Stimulated activated naive CD8-positive, alpha-beta T cell treated with anti-CD3 and anti-CD28 coated beads, Interleukin-15, Interleukin-2, amounts not matched to agents 100 ng/mL and 50 ng/mL, for 24 hours (primary cell): ENCODE measurements at regions not wholly inside any gene's neighbourhood (a gene's known extent, or its start where the extent isn't known, plus 50 kb on each side); places are given as distances from the start of the nearest gene placed in this dataset.
"Not testable (repeated sequence)": the region's sequence is repeated elsewhere in the genome, so short reads cannot be mapped to it uniquely, and the experiment has no call there.

Experiments used
- H3K27ac Mint-ChIP-seq: one replicate; pipeline ENCODE4 v1.8.0; 2021; ENCODE audit warnings: mild to moderate bottlenecking, mixed read lengths
- H3K27me3 Mint-ChIP-seq: one replicate; pipeline ENCODE4 v1.8.0; 2021; ENCODE audit warnings: mixed read lengths
- H3K36me3 Mint-ChIP-seq: one replicate; pipeline ENCODE4 v1.8.0; 2021; ENCODE audit warnings: low read depth, mixed read lengths
- H3K4me1 Mint-ChIP-seq: one replicate; pipeline ENCODE4 v1.8.0; 2021; ENCODE audit warnings: low read depth, mixed read lengths
- H3K4me3 Mint-ChIP-seq: one replicate; pipeline ENCODE4 v1.8.0; 2021; ENCODE audit warnings: mild to moderate bottlenecking, mixed read lengths
- H3K9me3 Mint-ChIP-seq: one replicate; pipeline ENCODE4 v1.8.0; 2021; ENCODE audit warnings: mixed read lengths

DNA sequence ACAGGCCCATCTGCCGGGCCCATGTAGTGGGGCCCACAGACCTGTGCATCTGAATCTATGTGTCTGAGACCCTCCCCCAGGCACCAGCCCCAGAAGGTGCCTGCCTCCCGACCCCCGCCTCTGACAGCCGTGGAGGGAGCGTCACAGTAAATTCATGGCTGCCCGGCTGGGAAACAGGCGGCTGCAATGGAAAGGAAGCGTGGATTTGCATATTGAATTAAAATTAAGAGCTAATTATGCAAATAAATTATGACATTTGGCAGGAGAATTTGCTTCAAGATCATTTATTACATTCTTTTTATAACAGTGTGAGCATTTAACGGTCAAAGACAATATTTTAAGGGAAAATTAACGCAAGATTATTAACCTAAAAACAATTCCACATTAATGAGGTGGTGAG, 92.3 kb downstream of the HIF1AN start:
- Mint-ChIP-seq H3K4me1 (no peaks in the 10 kb centered on the region), H3K27me3 (peaks cover 30% of the 10 kb centered on the region), H3K36me3 (no peaks in the 10 kb centered on the region), H3K9me3 (no peaks in the 10 kb centered on the region), H3K4me3 (no peak overlapping the region), H3K27ac (no peak overlapping the region)

DNA sequence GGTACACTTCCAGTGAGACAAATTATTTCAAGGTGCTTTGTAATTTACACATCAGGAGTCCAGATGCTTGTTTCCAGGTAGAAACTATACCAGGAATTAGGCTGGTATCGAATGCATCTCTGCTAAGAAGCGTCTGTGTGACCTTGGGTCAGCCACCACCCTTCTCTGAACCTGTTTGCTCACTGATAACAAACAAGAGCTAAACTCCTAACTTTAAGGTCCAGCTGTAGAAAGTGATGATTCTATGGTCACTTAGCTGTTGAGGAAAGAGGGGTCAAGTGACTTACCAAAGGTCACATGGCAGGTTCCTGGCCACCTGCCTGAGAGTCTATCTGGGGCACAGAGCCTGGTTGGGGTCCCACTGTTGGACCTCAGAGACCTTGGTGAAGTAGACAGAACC, 95.4 kb downstream of the HIF1AN start:
- Mint-ChIP-seq H3K27me3 (peaks cover 18% of the 10 kb centered on the region), H3K4me3 (no peak overlapping the region), H3K9me3 (no peaks in the 10 kb centered on the region), H3K27ac (no peak overlapping the region), H3K4me1 (no peaks in the 10 kb centered on the region), H3K36me3 (no peaks in the 10 kb centered on the region)

DNA sequence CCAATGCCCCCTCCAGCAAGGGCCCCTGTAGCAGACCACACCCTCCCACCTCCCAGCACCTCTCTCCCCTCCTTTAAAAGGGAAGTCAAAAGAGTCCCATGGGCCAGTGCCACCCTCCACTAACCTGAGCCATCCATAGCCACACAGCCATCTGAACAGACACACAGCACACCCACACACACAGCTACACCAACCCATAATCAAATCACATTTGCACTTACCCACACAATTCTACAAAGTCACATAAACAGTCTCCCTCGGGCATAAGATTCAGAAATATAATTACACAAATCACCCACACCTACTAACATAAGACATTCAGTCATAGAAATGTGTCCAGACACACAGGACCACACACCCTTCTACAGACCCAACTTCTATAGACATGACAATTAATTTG, 96.3 kb downstream of the HIF1AN start:
- H3K4me3 Mint-ChIP-seq = no peak overlapping the region
- no peak overlapping the region for H3K27ac Mint-ChIP-seq
- H3K36me3 Mint-ChIP-seq = no peaks in the 10 kb centered on the region
- no peaks in the 10 kb centered on the region for H3K4me1 Mint-ChIP-seq
- H3K9me3 Mint-ChIP-seq = no peaks in the 10 kb centered on the region
- peaks cover 18% of the 10 kb centered on the region for H3K27me3 Mint-ChIP-seq

DNA sequence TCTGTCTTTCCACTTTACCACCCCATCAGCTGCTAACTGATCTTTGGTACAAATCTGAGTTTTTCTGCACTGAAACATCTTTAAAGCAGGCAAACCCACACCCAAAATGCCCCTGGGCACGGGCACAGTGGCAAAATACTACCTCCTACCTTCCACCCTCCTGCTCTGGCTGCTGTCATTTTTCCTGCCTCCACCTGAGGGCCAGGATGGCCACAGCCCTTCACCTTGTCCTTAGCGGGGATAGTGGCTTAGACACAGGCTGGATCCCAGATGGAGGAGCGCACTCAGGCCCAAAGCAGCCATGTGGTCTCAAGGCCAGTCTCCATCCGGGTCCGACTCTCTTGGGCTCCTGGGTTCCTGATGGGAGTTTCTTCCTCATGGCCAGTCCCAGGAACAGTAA, 98.3 kb downstream of the HIF1AN start:
- peaks cover 28% of the 10 kb centered on the region for H3K27me3 Mint-ChIP-seq
- H3K9me3 Mint-ChIP-seq = no peaks in the 10 kb centered on the region

DNA sequence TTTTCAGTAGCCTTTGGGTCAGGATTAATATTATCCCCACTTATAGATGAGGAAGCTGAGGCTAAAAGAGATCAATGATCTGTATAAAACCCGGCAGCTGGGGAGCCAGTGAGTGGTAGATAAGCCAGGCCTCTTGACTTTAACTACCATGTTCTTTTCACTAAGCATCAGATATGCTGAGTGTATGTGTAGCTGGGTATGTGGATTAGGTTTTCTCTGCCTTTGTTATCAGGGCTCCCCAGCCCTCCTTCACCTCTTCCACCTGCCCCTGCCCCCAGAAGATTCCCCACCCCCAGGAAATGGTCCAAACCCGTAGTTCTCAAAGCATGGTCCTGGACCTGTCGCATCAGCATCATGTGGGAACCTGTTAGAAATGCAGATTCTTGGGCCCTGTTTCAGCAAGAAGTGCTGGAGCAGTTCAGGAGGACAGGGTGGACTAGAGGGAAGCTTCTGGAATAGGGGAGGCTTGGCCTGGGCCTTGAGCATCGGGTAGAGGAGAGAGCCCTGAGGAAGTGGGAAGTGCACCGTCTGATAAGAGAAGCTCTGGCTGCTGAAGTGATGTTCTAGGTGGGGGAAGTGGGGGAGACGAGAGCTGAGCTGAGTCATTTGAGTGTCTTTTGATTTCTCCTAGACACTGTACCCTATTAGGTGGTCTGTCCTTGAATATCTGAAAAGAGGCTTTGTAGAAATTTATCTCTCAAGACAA, 101.3 kb downstream of the HIF1AN start:
- Mint-ChIP-seq H3K9me3 (no peaks in the 10 kb centered on the region), H3K4me3 (no peak overlapping the region), H3K27ac (no peak overlapping the region), H3K36me3 (no peaks in the 10 kb centered on the region), H3K4me1 (no peaks in the 10 kb centered on the region), H3K27me3 (peaks cover 52% of the 10 kb centered on the region)

More for the DNA sequence above, 98.3 kb downstream of the HIF1AN start:
- Mint-ChIP-seq H3K36me3 (no peaks in the 10 kb centered on the region), H3K27ac (no peak overlapping the region), H3K4me3 (no peak overlapping the region), H3K4me1 (no peaks in the 10 kb centered on the region)

DNA sequence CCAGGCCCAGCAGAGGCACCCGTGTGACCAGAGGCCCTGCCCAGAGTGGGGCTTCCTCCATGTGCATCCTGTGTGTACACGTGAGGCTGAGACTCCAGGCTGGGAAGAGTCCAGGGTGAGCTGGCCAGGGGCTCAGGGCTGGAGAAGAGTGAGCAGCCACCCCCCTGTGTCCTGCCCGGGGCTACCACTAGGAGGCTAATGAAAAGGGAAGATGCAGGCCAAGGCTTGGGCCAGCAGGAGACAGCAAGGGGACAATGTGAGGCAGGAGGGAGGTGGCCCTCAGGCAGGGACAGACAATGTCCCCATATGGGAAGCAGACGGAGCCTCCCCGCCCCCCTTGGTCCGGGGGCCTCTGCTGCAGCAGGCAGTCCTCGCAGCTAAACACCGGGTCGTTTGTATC, 102.0 kb downstream of the HIF1AN start:
- H3K27me3 Mint-ChIP-seq = peaks cover 57% of the 10 kb centered on the region
- no peaks in the 10 kb centered on the region for H3K9me3 Mint-ChIP-seq
- H3K36me3 Mint-ChIP-seq = no peaks in the 10 kb centered on the region
- no peak overlapping the region for H3K27ac Mint-ChIP-seq
- no peak overlapping the region for H3K4me3 Mint-ChIP-seq
- peaks cover 6% of the 10 kb centered on the region for H3K4me1 Mint-ChIP-seq

DNA sequence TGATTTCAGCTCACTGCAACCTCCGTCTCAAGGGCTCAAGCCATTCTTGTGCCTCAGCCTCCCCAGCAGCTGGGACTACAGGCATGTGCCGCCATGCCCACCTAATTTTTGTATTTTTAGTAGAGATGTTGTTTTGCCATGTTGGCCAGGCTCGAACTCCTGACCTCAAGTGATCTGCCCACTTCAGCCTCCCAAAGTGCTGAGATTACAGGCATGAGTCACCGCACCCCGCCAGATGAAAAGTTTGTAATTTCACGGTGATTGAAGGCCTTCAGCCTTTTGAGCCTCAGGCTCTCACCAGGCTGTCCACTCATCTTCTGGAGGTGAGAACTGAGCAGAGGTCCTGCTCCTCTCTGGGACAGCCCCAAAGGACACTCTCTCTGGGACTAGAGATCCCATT, 103.2 kb downstream of the HIF1AN start:
- H3K36me3 Mint-ChIP-seq, H3K4me3 Mint-ChIP-seq, H3K4me1 Mint-ChIP-seq, H3K27ac Mint-ChIP-seq, H3K9me3 Mint-ChIP-seq: not testable (repeated sequence)
- peaks cover 59% of the 10 kb centered on the region for H3K27me3 Mint-ChIP-seq

DNA sequence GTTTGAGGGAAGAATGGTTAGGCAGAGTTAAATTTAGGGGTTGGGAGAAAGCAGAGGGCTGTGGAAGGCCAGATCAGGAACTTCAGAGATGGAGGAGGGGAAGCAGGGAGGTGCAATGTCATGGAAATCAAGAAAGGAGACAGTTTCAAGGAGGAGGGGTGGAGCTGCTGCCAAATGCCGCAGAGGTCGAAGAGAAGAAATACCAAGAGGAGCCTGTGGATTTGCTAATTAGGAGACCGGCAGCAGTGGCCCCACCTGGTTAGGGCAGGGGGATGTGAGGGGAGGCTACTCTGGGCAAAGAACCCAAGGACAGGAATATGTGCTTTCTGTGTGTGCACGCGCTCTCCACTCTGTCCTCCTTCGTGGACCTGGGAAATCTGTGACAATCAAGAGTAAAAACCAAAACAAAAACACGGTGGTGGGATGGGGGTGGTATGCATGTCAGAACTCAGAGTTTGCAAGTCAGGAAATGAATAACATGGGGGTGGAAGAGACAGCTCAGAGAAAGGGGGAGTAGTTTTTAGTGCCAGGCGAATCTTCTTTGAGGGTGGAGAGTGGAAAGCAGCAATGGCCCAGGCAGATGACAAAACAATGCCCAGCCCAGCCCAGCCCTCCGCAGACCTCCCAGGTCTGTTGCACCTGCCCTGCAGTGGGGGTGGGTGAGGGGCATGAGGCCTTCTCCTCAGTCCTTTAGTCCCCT, 102.9 kb upstream of the PAX2 start:
- peaks cover 69% of the 10 kb centered on the region for H3K27me3 Mint-ChIP-seq
- no peaks in the 10 kb centered on the region for H3K36me3 Mint-ChIP-seq
- H3K9me3 Mint-ChIP-seq = no peaks in the 10 kb centered on the region
- no peak overlapping the region for H3K4me3 Mint-ChIP-seq
- H3K27ac Mint-ChIP-seq = no peak overlapping the region
- peaks cover 6% of the 10 kb centered on the region for H3K4me1 Mint-ChIP-seq

DNA sequence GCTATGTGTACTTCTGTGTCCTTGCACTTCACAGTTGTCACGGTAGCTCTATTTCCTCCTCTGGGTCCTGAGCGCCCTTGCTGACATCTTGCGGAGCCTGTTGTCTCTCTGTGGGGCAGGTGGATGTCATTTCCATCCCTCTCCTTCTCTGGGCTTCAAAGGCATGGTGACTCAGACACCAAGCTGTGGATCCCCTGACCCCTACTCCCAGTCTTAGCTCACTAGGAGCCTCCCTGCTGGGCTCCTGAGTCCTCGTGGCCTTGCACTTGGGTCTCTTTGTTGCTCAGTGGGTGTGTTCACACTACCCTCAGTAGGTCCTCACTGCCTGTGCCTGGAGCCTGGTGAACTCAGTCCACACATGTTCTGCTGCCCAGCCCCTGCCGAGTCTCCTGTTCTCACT, 100.3 kb upstream of the PAX2 start:
- Mint-ChIP-seq H3K4me3 (no peak overlapping the region), H3K27ac (no peak overlapping the region), H3K9me3 (no peaks in the 10 kb centered on the region), H3K4me1 (peaks cover 6% of the 10 kb centered on the region), H3K36me3 (no peaks in the 10 kb centered on the region), H3K27me3 (peaks cover 61% of the 10 kb centered on the region)

DNA sequence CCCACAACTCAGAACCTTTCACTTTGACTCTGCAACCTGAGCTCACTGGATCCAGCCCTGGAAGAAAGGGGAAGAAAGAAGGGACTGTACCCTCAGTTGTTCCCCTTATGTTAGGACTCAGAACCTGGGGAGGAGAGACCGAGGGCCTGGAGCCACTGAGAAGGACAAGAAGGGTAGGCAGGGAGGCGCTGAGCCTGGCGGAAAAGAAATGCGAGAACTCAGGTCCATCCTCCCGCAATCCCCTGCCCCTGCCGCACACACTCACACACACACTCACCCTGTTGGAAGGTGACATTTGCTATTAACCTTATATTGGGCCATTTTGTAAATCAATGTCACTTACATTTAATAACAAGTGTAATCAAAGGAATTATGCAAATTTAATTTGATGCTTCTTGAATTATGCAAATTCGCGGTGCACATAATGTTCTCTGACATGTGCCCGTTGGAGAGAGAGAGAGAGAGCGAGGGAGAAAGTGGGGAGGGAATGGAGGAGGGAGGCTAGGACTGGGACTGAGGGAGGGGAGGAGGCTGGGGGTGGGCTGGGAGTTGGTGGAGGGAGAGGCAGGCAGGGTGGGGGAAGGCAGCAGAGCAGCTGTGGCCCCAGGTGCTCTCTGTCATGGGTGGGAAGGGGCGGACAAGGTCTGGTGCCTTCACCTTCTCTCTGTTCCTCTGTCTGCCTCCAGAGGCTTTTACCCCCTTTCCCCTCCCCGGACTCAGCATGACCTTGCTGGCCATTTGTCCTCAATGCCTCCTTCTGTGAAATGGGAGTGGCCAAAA, 99.6 kb upstream of the PAX2 start:
- Mint-ChIP-seq H3K9me3 (no peaks in the 10 kb centered on the region), H3K4me1 (peaks cover 6% of the 10 kb centered on the region), H3K4me3 (no peak overlapping the region), H3K27me3 (peaks cover 58% of the 10 kb centered on the region), H3K36me3 (no peaks in the 10 kb centered on the region), H3K27ac (no peak overlapping the region)

DNA sequence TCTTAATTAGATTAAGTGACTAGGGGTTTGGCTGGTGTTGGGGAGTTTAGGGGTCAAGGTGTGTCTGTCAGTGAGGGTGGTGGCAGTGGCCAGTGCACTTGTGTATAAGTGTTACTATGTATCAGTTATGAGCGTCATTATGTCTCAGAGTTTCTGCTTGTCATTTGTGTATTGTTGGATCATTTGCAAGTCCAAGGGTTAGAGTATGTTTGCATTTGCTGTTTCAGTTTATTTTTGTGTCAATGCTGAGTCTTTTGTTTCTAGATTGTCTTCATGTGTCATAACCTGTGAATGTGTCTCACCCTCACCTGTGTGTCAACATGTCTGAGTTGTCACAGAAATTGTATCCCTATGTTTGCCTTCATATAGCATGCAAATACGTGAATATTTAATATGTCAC, 97.5 kb upstream of the PAX2 start:
- H3K36me3 Mint-ChIP-seq = no peaks in the 10 kb centered on the region
- no peak overlapping the region for H3K27ac Mint-ChIP-seq
- H3K27me3 Mint-ChIP-seq = peaks cover 50% of the 10 kb centered on the region
- no peaks in the 10 kb centered on the region for H3K9me3 Mint-ChIP-seq
- H3K4me1 Mint-ChIP-seq = no peaks in the 10 kb centered on the region
- H3K4me3 Mint-ChIP-seq = no peak overlapping the region

DNA sequence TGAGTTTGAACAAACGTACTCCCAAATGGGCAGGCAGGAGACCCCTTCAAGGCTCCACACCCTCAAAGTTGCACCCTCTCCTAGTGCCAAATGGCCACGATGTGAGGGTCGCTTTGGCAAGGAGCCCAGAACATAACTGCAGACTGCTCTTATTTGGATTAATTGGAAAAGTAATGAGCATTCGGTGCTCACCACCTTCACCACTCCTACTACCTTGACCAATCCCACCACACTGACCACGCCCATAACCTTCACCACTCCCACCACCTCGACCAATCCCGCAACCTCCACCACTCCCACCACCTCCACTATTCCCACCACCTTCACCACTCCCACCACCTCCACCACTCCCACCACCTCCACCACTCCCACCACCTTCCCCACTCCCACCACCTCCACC, 94.7 kb upstream of the PAX2 start:
- H3K27ac Mint-ChIP-seq = no peak overlapping the region
- H3K9me3 Mint-ChIP-seq = no peaks in the 10 kb centered on the region
- H3K27me3 Mint-ChIP-seq = peaks cover 59% of the 10 kb centered on the region
- no peaks in the 10 kb centered on the region for H3K36me3 Mint-ChIP-seq
- H3K4me1 Mint-ChIP-seq = peaks cover 18% of the 10 kb centered on the region
- no peak overlapping the region for H3K4me3 Mint-ChIP-seq

DNA sequence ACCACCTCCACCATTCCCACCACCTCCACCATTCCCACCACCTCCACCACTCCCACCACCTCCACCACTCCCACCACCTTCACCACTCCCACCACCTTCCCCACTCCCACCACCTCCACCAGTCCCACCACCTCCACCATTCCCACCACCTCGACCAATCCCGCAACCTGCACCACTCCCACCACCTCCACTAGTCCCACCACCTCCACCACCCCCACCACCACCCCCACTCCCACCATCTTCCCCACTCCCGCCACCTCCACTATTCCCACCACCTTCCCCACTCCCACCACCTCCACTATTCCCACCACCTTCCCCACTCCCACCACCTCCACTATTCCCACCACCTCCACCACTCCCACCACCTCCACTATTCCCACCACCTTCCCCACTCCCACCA, 94.3 kb upstream of the PAX2 start:
- H3K4me3 Mint-ChIP-seq, H3K9me3 Mint-ChIP-seq, H3K36me3 Mint-ChIP-seq, H3K27ac Mint-ChIP-seq: not testable (repeated sequence)
- peaks cover 60% of the 10 kb centered on the region for H3K27me3 Mint-ChIP-seq
- H3K4me1 Mint-ChIP-seq = peaks cover 22% of the 10 kb centered on the region

DNA sequence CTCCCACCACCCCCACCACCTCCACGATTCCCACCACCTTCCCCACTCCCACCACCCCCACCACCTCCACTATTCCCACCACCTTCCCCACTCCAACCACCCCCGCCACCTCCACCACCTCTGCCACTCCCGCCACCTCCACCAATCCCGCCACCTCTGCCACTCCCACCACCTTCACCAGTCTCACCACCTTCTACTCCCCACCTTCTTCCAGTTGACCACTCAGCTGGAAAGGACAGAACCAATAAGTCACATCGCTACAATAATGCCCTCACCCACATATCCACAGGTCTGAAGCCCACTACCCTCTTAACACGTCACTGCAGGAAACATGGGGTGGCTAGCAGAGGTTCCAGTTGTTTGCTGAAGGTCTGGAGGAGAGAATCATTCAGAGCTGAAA, 93.5 kb upstream of the PAX2 start:
- peaks cover 54% of the 10 kb centered on the region for H3K27me3 Mint-ChIP-seq
- no peaks in the 10 kb centered on the region for H3K9me3 Mint-ChIP-seq
- H3K4me3 Mint-ChIP-seq = no peak overlapping the region
- H3K4me1 Mint-ChIP-seq = peaks cover 22% of the 10 kb centered on the region
- no peaks in the 10 kb centered on the region for H3K36me3 Mint-ChIP-seq
- H3K27ac Mint-ChIP-seq = no peak overlapping the region

DNA sequence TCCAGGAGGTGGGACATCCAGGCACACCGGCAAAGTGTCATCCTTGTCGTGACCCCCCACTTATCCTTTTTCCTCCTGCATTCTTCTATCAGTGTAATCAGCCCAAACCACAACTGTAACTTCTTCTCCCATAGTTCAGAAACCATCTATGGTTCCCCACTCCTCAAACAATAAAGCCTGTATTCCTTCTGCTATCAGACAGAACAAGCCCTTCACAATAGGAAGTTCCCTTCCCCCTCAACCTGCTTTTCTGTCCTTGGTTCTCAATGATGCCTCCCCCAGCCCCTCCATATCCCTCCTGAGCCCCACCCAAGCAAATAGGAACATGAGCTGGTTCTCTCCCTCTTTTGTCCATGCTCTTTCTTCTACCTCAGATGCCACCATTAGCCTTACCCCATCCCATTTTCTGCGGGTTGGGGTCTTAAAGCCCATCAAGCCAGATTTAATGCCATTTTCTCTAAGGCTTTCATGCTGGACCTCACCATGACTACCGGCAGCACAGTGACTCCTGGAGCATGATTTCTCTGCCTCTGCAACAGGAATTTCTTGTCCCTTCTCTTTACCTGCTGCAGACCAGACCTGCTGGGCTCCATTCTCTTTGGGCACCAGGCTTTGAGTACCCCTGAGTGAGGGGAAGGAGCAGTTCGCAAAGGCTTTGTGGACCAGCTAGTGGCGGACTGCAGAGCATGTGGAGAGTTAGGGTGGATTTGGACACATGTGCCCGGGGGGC, 92.8 kb upstream of the PAX2 start:
- no peak overlapping the region for H3K4me3 Mint-ChIP-seq
- H3K27ac Mint-ChIP-seq = no peak overlapping the region
- no peaks in the 10 kb centered on the region for H3K36me3 Mint-ChIP-seq
- H3K4me1 Mint-ChIP-seq = peaks cover 22% of the 10 kb centered on the region
- no peaks in the 10 kb centered on the region for H3K9me3 Mint-ChIP-seq
- peaks cover 59% of the 10 kb centered on the region for H3K27me3 Mint-ChIP-seq
